ENCODE measurements at regions not wholly inside any gene's neighbourhood (a gene's known extent, or its start where the extent isn't known, plus 50 kb on each side); places are given as distances from the start of the nearest gene placed in this dataset.
"Not testable (repeated sequence)": the region's sequence is repeated elsewhere in the genome, so short reads cannot be mapped to it uniquely, and the experiment has no call there.

GRCh38 chr5:2168601-2169429 is 286.1 kb upstream of the IRX4 start:
- no peak for DNase-seq (ENCODE audit: low read depth)

GRCh38 chr5:2167671-2168070 is 284.9 kb upstream of the IRX4 start:
- DNase-seq (ENCODE audit: low read depth) = no peak

GRCh38 chr5:2166979-2167377 is 284.3 kb upstream of the IRX4 start:
- DNase-seq (ENCODE audit: low read depth) = no peak

GRCh38 chr5:2166306-2166978 is 283.7 kb upstream of the IRX4 start:
- no peak for DNase-seq (ENCODE audit: low read depth)

- DNase-seq (ENCODE audit: low read depth) = no peak
Observed at GRCh38 chr5:2165615-2166305, 283.0 kb upstream of the IRX4 start.

GRCh38 chr5:2165203-2165602 is 282.5 kb upstream of the IRX4 start:
- no peak for DNase-seq (ENCODE audit: low read depth)

- no peak for DNase-seq (ENCODE audit: low read depth)
Observed at GRCh38 chr5:2164586-2164985, 281.9 kb upstream of the IRX4 start.

- no peak for DNase-seq (ENCODE audit: low read depth)
Observed at GRCh38 chr5:2163940-2164490, 281.3 kb upstream of the IRX4 start.

GRCh38 chr5:2163060-2163856 is 280.5 kb upstream of the IRX4 start:
- no peak for DNase-seq (ENCODE audit: low read depth)

GRCh38 chr5:2160811-2161210 is 278.1 kb upstream of the IRX4 start:
- DNase-seq (ENCODE audit: low read depth) = no peak

GRCh38 chr5:2158767-2159166 is 276.0 kb upstream of the IRX4 start:
- DNase-seq (ENCODE audit: low read depth) = no peak

GRCh38 chr5:2158109-2158508 is 275.4 kb upstream of the IRX4 start:
- no peak for DNase-seq (ENCODE audit: low read depth)

GRCh38 chr5:2157372-2157771 is 274.6 kb upstream of the IRX4 start:
- DNase-seq (ENCODE audit: low read depth) = no peak

GRCh38 chr5:2156358-2157059 is 273.8 kb upstream of the IRX4 start:
- no peak for DNase-seq (ENCODE audit: low read depth)

GRCh38 chr5:2155556-2155955 is 272.8 kb upstream of the IRX4 start:
- DNase-seq (ENCODE audit: low read depth) = no peak

GRCh38 chr5:2153802-2154201 is 271.1 kb upstream of the IRX4 start:
- DNase-seq (ENCODE audit: low read depth) = no peak

GRCh38 chr5:2153350-2153749 is 270.6 kb upstream of the IRX4 start:
- no peak for DNase-seq (ENCODE audit: low read depth)

GRCh38 chr5:2151301-2151888 is 268.7 kb upstream of the IRX4 start:
- DNase-seq (ENCODE audit: low read depth) = not testable (repeated sequence)

- peak; percentile 14 for DNase-seq (ENCODE audit: low read depth)
Observed at GRCh38 chr5:2149195-2149539, 266.4 kb upstream of the IRX4 start.

- DNase-seq (ENCODE audit: low read depth) = no peak
Observed at GRCh38 chr5:2148312-2149194, 265.8 kb upstream of the IRX4 start.
